ENCODE measurements at regions not wholly inside any gene's neighbourhood (a gene's known extent, or its start where the extent isn't known, plus 50 kb on each side); places are given as distances from the start of the nearest gene placed in this dataset.

GRCh38 chr12:5096241-5096924 is 52.7 kb downstream of the KCNA5 start:
- intact Hi-C loops (cut with DNase I; ENCODE audit: low total_unique reads), result no loop called here
- Histone ChIP-seq H3K36me3 (ENCODE audit: low read depth, missing control alignments) (no peaks in the 10 kb centered on the region), H3K9me3 (no peaks in the 10 kb centered on the region), H3K27ac (no peak overlapping the region), H3K4me3 (no peak overlapping the region), H3K27me3 (no peaks in the 10 kb centered on the region), H3K4me1 (no peaks in the 10 kb centered on the region)
- TF ChIP-seq POLR2A (IDR thresholded peaks at IDR 0.05), result no peak
- TF ChIP-seq, protein P1, sequence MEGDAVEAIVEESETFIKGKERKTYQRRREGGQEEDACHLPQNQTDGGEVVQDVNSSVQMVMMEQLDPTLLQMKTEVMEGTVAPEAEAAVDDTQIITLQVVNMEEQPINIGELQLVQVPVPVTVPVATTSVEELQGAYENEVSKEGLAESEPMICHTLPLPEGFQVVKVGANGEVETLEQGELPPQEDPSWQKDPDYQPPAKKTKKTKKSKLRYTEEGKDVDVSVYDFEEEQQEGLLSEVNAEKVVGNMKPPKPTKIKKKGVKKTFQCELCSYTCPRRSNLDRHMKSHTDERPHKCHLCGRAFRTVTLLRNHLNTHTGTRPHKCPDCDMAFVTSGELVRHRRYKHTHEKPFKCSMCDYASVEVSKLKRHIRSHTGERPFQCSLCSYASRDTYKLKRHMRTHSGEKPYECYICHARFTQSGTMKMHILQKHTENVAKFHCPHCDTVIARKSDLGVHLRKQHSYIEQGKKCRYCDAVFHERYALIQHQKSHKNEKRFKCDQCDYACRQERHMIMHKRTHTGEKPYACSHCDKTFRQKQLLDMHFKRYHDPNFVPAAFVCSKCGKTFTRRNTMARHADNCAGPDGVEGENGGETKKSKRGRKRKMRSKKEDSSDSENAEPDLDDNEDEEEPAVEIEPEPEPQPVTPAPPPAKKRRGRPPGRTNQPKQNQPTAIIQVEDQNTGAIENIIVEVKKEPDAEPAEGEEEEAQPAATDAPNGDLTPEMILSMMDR (IDR thresholded peaks at IDR 0.05), result no peak
- DNase-seq, result no peak
- WGBS, 2 donors, result 83% methylated on average over 8 of the region's 8 CpGs

GRCh38 chr12:5097786-5098185 is 54.1 kb downstream of the KCNA5 start:
- Histone ChIP-seq H3K9me3 (no peaks in the 10 kb centered on the region), H3K36me3 (ENCODE audit: low read depth, missing control alignments) (no peaks in the 10 kb centered on the region), H3K27ac (no peak overlapping the region), H3K27me3 (no peaks in the 10 kb centered on the region), H3K4me1 (no peaks in the 10 kb centered on the region), H3K4me3 (no peak overlapping the region)
- no peak for DNase-seq
- TF ChIP-seq, protein P1 (IDR thresholded peaks at IDR 0.05), result no peak
- no peak for TF ChIP-seq POLR2A (IDR thresholded peaks at IDR 0.05)
- intact Hi-C loops (cut with DNase I; ENCODE audit: low total_unique reads), result no loop called here
- 64 to 78% methylated on average over 5 to 6 of the region's 6 CpGs for WGBS, 2 donors

- no peak for DNase-seq
These were observed 55.5 kb downstream of the KCNA5 start for GRCh38 chr12:5099136-5099535.

DNA sequence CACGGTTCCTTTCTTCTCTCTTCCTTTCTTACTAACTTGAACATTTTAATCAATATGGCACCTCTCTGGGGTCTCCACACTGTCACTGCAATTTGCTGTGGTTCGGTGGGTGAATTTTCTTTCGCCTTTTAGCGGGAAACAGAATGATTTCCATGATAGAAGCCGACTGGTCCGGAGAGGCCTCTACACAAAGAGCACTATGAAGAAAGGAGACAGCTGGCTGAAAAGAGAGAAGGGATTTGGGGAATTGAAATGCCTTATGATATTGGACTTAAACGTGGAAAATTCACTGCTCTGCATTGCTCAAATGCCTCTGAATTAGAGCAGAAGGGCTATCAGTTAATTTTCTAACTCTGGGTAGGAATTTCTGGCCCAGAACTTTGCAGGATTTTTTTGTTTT is 55.9 kb downstream of the KCNA5 start:
- WGBS, 2 donors, result 62 to 72% methylated on average over 7 of the region's 7 CpGs
- no peak for DNase-seq
- Histone ChIP-seq H3K27me3 (no peaks in the 10 kb centered on the region), H3K4me3 (no peak overlapping the region), H3K27ac (no peak overlapping the region), H3K4me1 (no peaks in the 10 kb centered on the region), H3K36me3 (ENCODE audit: low read depth, missing control alignments) (no peaks in the 10 kb centered on the region), H3K9me3 (no peaks in the 10 kb centered on the region)
- intact Hi-C loops (cut with DNase I; ENCODE audit: low total_unique reads), result no loop called here
- no peak for TF ChIP-seq POLR2A (IDR thresholded peaks at IDR 0.05)
- TF ChIP-seq, protein P1 (IDR thresholded peaks at IDR 0.05), result no peak

More at GRCh38 chr12:5099136-5099535, 55.5 kb downstream of the KCNA5 start:
- Histone ChIP-seq H3K27me3 (no peaks in the 10 kb centered on the region), H3K27ac (no peak overlapping the region), H3K36me3 (ENCODE audit: low read depth, missing control alignments) (no peaks in the 10 kb centered on the region), H3K4me1 (no peaks in the 10 kb centered on the region), H3K9me3 (no peaks in the 10 kb centered on the region), H3K4me3 (no peak overlapping the region)
- intact Hi-C loops (cut with DNase I; ENCODE audit: low total_unique reads), result no loop called here
- WGBS, 2 donors, result 71 to 78% methylated on average over 12 to 13 of the region's 13 CpGs
- TF ChIP-seq POLR2A (IDR thresholded peaks at IDR 0.05), result no peak
- TF ChIP-seq, protein P1 (IDR thresholded peaks at IDR 0.05), result no peak

DNA sequence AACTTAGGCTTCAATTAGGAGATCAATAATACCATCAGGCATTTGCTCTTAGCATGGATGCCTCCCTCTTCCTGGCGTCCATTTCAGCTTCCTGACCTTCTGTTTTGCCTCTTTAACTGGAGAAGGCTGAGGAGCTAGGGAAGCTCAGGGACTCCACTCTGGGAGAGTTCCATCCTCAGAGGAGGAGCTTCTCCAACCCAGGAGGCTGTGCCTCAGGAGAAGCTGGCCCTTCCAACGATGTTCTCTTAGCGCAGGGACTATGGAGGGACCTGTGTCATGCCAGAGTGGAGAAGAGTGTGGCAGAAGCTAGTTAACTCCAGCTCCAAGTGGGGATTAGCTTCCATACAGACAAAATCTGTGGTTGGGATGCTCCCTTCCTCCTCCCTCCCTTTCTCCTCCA is 58.0 kb downstream of the KCNA5 start:
- TF ChIP-seq, protein P1 (IDR thresholded peaks at IDR 0.05), result no peak
- no peak for TF ChIP-seq POLR2A (IDR thresholded peaks at IDR 0.05)
- Histone ChIP-seq H3K9me3 (no peaks in the 10 kb centered on the region), H3K4me3 (no peak overlapping the region), H3K4me1 (no peaks in the 10 kb centered on the region), H3K27ac (no peak overlapping the region), H3K27me3 (no peaks in the 10 kb centered on the region), H3K36me3 (ENCODE audit: low read depth, missing control alignments) (no peaks in the 10 kb centered on the region)
- 80 to 86% methylated on average over 3 of the region's 3 CpGs for WGBS, 2 donors
- DNase-seq, result no peak
- intact Hi-C loops (cut with DNase I; ENCODE audit: low total_unique reads), result no loop called here

Measured in testis (tissue), 2 donors.